ENCODE measurements at regions not wholly inside any gene's neighbourhood (a gene's known extent, or its start where the extent isn't known, plus 50 kb on each side); places are given as distances from the start of the nearest gene placed in this dataset.
"Not testable (repeated sequence)": the region's sequence is repeated elsewhere in the genome, so short reads cannot be mapped to it uniquely, and the experiment has no call there.

DNA sequence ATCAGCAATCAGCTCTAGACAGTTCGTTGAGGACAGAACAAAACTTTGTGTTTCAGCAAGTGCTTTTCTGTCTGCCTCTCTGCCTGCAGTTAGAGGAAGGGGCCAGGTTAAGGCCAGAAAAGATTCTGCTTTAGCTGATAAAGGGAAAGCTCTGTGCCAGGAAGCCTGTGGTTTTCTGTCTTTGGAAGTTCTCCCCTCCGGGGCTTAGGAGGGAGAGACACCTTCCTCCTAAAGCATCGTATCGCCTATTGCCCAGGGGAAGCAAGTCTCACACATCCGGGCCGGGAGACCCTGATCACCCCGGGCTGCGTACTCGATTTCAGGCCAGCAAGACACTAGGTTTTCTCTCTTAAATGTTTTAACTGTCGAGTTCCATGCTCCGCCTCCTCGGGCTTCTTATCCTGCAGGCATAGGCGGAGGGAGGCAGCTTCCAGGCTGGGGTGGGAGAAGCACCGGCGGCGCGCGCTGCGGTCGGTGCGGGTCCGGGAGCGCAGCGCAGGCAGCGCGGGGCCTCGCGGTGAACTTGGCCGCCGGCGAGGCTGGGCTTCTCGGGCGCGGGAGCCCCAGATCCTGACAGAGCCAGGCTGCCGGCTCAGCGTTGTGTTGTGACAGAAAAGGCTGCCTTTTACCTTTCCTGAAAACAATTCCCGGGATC, 245.4 kb downstream of the BCL2L11 start:
- not testable (repeated sequence) for DNase-seq (ENCODE audit: low read depth)

DNA sequence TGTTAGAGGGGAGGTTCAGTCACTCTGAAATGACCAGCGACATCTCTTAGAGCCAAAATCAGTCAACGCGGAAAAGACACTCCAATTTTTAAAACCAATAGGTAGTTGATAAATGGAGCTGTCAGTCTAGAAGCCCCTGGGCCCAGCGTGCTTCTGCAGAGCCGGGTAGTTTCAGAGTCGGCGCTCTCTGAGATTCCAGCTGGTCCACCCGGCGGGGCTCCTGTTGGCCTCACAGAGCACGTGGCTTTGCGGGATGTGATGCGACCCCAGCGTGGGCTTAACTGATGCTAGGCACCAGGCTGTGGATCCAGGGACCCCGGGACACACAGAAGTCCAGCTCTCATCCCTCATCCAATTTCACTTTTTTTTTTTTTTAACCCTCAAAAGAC, 245.9 kb downstream of the BCL2L11 start:
- DNase-seq (ENCODE audit: low read depth), result not testable (repeated sequence)

DNA sequence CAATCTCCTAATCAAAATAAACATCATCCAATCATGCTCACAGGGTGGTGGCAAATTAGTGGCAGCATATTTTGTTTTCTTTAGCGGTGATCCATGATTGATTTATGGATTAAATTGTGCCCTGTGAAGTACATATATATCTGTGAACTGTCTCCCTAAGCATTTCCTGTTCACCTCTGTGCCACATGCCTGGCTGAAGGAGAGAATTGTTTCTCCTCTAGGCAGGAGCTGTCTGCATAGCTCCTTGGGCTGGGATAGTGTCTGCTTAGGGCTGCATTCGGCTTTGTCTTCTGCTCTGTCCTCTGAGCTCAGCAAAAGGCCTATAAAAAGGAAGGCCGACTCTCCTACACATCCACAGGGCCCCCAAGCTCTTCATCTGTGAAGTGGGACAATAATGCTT, 246.4 kb downstream of the BCL2L11 start:
- DNase-seq (ENCODE audit: low read depth), result not testable (repeated sequence)

DNA sequence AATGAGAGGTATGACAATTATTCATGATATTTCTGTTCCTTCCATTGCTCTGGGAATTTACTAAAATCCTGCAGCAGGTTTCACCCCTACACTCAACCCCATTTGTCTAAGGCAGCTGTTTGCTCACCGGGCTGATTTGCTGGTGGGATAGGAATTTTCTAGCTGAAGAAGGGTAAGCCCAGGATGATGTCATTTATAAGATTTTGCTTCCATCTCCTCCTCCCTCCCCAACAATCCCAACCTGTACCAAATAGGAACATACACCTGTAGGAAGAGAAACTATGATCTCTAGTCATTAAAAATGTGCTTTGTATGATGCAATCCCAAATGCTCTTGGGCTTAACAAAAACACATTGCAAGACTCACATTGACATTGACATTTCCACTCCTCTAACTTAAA, 247.2 kb downstream of the BCL2L11 start:
- DNase-seq (ENCODE audit: low read depth), result peak; percentile 9

DNA sequence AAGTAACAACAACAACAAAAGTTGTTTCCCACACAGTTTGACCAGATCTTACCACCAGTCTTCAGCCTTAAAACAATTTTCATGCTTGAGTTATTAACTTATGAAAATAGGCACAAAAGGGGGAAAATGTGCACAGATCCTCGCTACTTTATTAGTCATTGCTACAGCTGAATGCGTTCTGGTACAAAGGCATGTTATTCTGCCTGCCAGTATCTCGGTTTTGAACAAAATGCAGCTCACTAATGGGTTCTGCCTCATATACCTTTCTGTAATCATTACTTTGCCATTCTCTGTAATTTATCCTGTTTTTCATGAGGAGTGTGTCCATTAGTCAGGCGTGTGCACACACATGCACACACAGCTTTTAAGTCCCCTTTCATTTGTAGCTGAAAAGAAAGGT, 247.6 kb downstream of the BCL2L11 start:
- not testable (repeated sequence) for DNase-seq (ENCODE audit: low read depth)

DNA sequence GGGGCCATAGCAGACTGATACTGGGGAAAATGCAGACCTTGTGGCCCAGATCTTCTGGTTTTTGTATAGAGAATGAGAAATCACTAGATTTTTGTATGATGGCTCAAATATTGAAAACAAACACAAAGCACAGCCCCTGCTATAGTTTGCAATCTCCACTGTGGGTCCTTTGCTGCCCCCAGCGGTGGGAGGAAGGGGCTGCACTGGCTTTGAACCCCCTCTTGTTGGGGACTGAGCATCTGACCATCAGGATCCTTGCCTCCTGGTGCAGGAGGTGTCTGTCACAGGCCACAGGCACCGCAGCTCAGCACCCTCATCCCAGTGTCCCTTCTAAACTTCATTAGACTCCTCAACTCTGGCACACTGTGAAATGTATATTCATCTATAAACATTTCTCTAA, 252.3 kb downstream of the BCL2L11 start:
- not testable (repeated sequence) for DNase-seq (ENCODE audit: low read depth)

DNA sequence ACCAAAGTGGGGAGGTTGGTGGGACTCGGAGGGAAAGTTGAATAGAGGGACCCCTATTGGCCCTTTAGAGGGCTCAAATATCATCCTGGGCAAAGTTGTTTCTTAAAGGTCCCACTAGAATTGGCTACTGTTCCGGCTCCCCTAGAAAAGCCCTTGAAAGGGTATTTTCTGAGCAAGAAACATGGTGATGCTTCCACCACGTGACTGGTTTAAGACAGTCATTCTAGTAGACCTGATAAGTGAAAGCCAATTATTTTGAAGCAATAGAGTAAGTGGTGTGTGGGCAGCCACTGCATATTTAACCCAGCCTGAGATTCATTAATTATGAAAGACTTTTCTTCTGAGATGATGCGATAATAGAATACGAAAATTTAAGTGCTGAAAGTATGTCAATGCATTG, 253.3 kb downstream of the BCL2L11 start:
- DNase-seq (ENCODE audit: low read depth), result not testable (repeated sequence)

DNA sequence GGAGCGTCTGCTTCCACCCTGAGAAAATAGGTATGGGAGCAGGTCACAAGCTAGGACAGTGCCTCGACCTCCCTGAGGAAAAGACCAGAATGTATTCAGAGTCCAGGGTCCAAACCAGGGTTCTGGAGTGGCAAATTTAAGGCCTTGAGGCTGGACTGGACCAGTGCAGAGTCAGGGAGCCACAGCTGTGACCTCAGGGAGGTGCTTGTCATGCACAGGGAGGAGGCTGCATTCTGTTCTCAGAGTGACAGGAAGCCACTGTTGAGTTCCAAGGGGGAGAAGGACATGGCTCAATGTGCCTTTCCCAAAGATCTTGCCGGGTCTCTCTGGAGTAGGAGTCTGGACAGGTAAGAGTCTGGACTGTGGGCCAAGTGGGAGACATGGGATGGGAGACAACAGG, 254.0 kb downstream of the BCL2L11 start:
- not testable (repeated sequence) for DNase-seq (ENCODE audit: low read depth)

DNA sequence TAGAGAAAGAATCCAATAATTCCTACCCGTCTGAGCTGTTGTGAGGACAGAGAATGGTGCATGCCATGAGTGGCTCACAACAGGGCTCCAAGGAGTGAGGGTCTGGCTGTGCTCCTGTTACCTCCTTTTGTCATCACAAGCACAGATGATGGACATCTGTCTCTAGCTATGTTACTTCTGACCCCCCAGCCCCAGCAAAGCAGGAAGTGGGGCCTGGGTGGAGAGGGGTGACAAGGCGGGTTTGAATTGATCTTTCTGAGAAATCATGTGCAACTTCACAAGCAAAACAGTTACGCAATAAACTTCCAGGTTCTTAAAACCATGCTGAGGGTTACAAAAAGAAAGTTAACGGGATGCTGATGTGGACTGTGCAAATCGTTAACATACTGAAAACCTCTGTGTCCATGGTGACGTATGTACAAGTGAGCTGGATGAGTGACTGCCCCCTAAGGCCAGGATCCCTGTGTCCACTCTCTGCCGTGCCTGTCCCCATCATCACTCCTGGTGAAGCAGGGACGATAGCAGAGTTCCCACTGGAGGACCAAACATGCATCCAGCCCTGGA, 254.7 kb downstream of the BCL2L11 start:
- not testable (repeated sequence) for DNase-seq (ENCODE audit: low read depth)

DNA sequence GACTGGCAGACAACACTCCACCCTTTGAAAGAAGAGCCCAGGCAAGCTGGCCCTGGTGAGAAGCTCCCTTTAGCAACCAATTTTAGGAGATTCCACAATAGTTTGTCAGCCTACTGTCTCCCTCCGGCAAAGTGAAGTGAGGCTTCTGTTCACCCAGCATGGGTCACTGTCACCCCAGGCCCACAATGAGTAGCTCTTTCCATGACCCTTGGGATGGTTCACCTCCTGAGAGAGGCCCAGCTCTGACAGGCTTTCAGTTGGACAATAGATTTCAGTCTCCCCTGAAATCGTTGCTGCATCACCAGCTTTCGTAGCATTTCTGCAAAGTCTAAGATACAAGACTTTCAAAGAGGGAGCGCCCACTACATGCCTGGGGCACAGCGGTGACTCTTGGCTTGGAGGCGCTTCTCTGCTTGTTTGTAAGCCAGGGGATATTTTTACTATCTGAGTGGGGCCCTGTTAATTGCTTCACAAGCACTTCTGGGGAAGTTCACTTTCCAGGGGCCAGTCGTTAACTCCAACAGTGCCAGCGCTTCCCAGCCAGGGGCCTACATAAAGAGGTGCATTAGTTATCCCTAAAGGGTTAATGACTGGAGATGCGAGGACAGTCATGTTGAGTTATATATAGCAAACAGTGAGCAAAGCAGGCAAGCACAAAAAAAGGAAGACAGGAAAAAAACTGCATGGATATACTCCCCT, 255.7 kb downstream of the BCL2L11 start:
- not testable (repeated sequence) for DNase-seq (ENCODE audit: low read depth)

DNA sequence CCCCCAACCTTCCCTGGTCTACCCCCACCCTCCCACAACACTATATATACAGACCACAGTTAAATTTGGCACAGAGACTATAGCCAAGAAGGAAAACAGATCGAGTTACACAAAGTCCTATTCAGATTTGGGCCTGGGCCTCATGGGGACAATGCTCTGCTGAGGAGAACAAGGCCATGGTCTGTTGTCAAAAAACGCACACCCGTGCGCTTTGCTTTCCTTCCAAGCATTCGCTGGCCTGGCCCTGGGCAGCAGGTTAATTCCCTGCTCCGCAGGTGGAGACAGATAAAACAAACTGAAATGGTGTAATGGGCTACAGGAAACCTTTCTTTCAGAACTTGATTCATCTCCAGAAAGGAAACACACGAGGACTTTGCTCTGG, 256.2 kb downstream of the BCL2L11 start:
- DNase-seq (ENCODE audit: low read depth), result not testable (repeated sequence)

DNA sequence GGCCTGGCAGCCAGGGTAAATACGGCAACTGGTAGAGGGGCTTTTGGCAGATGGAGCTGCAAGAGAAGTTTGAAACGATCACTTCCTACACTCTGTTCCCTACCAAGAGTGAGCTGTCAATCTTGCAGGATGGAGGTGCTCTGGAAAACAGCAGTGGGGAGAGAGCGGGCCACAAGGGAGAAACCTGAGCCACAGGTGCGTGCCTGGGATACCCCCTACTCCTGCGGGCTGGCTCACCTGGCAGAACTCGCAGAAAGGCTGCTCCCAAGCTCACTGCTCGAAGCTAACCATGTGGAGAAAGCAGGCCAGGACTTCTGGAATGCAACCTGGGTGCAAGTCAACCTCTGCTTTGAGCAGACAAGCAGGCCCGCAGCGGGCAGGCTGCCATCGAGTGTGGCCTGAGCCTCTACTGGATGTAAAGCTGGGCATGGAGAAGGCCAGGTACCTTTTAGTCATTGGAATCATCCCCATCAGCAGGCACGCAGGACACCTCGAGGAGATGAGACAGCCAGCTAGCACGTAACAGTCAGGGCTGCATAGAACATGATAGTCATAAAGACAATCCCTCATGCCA, 256.8 kb downstream of the BCL2L11 start:
- not testable (repeated sequence) for DNase-seq (ENCODE audit: low read depth)

DNA sequence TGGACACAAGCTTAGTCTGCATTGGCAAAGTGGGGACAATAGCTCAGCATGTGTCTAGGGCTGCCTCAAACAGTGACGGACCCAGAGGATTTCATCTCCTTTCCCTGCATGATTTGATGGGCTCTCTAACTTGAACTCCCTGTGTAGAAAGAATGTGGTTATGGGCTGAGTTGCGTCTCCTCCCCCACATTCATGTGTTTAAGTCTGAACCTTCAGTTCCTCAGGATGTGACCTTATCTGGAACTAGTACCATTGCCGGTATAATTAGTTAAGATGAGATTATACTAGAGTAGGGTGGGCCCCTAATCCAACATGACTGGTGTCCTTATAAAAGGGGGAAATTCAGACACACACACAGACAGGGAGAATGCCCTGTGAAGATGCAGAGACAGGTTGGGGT, 257.6 kb downstream of the BCL2L11 start:
- DNase-seq (ENCODE audit: low read depth), result not testable (repeated sequence)

DNA sequence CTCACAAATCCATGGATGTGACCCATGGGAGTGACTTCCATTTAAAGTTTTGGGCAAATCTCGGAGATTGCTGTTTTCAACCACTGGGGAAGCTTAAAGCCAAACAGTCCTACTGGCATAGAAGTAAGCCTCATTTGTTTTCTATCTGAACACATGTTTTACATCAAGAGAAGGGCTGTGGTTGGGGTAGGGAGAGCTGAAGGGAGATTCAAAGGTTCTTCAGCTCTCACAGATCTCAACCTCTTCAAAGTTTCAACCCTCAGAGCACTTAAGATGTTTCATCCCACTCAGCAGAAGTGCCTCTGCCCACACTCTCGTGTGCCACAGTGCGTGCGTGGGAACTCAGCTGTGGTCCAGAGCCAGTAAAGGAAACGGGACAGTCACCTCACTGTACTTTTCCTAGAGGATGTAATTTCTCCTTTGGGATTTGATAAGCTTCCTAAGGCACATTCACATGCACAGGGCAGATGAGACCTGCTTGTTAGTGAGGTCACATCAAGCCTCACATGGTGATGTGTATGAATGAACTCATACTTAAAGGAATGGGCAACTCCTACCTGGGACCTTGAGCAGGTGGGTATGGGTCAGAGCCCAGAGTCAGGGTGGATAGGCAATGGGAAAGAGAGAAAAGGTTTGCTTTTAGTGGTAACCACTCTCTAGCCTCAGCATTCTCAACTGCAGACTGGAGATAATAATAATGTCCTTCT, 260.2 kb downstream of the BCL2L11 start:
- not testable (repeated sequence) for DNase-seq (ENCODE audit: low read depth)

DNA sequence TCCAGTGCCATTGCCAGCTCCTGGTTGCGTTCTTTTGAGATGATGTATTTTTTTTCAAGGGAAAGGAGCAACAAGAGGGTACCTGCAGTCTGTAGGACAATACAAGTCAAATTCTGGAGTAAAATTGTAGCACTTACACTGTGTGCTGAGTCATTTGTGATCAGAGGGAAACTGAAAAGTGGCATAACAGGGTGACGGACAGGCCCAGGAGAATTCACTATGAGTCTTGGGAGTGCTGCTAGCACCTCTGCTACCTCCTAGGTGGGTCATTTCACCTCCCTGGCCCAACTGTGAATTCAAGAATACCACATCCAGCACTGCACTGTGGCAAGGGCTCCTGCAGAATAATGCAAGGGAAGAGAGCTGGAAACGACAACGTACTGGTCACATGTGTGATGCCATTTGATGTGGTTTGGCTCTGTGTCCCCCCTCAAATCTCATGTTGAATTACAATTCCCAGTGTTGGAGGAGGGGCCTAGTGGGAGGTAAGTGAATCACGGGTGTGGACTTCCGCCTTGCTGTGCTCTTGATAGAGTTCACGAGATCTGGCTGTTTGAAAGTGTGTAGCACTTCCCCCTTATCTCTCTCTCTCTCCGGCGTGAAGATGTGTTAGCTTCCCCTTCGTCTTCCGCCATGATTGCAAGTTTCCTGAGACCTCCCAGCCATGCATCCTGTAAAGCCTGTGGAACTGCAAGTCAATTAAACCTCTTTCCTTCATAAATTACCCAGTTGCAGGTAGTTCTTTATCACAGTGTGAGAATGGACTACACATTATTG, 261.0 kb downstream of the BCL2L11 start:
- not testable (repeated sequence) for DNase-seq (ENCODE audit: low read depth)

DNA sequence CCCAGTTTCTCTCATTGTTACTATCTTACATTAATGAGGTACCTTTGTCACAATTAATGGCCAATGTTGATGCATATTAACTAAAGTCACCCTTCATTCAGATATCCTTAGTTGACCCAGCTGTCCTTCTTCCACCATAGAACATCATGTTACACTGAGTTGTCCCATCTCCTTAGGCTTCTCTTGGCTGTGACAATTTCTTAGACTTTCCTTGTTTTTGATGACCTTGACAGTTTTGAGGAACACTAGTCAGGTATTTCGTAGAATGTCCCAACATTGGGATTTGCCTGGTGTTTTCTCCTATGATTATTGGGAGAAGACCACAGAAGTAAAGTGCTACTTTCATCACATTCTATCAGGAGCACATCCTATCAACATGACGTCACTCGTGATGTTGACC, 261.8 kb downstream of the BCL2L11 start:
- DNase-seq (ENCODE audit: low read depth), result not testable (repeated sequence)

DNA sequence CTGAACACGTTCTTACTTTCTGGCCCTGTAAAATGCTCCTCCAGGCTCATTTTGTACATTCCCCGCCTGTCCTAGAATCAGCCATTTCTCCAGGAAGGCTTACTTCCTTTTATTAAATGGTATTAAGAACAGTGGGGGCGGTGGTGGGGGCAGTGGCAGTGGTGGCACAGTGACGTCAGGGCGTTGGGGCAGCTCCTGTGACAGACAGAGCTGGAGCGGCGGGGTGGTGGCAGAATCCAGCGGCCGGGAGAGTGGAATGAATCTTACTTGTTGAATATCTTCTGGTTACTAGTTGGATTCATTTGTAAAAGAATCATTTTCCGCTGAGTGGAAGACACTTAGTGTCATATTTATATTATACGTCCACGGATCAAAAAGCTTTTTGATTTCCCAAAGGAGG, 262.6 kb downstream of the BCL2L11 start:
- DNase-seq (ENCODE audit: low read depth), result not testable (repeated sequence)

DNA sequence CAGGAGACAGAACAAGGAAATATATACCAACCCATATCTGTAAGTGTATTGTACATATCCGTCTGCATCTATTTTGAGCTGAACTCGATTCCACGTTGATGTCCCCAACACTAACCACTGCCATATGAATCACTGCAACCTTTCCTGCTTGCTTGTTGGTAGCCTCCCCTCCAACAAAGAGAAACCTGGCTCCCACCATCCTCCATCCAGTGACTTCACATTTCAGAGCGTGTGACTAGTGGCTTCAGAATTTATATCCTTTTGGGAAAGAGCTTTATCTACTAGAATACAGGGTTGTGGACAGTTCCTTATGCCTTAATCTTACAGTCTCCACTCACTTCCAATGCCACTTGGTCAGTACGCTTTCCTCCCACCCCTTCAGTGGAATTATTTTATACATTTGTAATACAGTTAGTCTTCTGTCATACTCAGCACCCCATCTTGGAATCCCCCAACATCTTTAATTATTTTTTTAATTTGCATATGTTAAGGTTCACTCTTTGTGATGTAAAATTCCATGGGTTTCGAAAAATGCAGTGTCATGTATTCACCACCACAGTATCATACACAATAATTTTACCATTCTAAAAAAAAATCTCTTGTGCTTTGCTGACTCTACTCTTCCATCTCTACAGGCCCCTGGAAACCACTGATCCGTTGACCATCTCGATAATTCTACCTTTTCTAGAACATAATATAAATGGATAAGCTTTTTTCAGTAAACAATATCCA, 264.7 kb downstream of the BCL2L11 start:
- peak; percentile 18 for DNase-seq (ENCODE audit: low read depth)

DNA sequence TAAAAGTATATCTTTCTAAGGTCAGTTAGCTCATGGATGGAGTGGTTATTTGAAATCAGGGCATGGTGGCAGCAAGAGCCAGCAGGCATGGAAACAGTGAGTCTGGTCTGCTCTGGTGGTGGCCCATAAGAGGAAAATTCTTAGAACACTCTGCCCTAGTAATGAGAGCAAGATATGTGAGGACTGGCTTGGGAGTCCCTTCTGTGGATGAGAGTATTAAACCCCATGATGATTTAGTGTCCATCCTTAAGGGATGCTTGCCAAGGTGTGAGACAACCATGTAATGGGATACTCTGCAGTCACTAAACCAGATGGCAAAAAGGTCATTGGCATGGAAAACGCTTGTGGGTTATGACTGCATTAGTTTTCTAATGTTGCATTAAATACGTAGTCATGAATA, 269.9 kb downstream of the BCL2L11 start:
- not testable (repeated sequence) for DNase-seq (ENCODE audit: low read depth)

DNA sequence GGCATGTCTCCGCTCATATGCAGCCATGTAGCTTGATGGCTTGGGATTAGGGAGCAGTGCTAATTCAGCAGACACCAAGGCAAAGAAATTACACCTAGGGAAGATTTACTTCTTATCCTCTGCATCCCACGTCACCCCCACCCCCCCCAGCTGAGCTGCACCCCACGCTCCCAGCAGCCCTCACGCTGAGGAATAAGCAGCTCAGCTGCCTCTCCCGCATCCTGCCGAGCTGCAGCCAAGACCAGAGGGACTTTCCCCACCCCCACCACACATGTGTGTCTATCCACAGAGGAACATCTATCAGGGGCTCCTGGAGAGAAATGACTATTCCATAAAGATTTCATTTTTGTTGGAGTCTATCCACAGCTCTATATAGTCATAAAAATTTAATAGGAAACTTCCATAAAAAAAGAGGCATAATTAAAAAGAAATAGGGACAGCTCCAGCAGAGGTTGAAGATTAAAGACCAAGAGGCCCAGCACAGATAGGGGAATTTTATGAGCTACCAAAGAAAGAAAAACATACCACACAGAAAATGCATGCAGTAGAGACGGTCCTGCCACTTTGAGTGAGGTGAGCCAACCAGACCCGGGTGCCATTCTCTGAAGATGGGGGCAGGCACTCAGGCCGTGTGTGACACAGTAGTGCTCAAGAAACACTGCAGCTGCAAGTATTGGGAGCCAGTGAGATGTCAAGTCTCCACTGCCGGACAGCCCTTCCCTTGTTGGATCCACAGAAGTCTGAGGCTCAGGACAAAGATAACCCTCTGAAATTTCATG, 274.8 kb downstream of the BCL2L11 start:
- not testable (repeated sequence) for DNase-seq (ENCODE audit: low read depth)

Measured in ELR (cell line).